Gastroesophageal sphincter (tissue), 3 donors: ENCODE measurements at regions not wholly inside any gene's neighbourhood (a gene's known extent, or its start where the extent isn't known, plus 50 kb on each side); places are given as distances from the start of the nearest gene placed in this dataset.

Experiments
- CTCF ChIP-seq, 4 experiments: fragments of 200-600 bp in 2 of 4; fragments of 450-650 bp in 2 of 4; sonication (generic) in 1 of 4; IDR thresholded peaks; one replicate each; pipeline ENCODE4 v1.5.1; 2017 to 2019; ENCODE audit warnings: antibody characterized with exemption in 4 of 4, mild to moderate bottlenecking in 2 of 4, moderate library complexity in 2 of 4
- POLR2A ChIP-seq, 2 donors: fragments of 450-650 bp; IDR thresholded peaks; one replicate each; pipeline ENCODE4 v1.6.1; 2017; ENCODE audit warnings: antibody characterized with exemption in 2 of 2, mild to moderate bottlenecking in 2 of 2, moderate library complexity in 1 of 2
- POLR2AphosphoS5 ChIP-seq: sonication (generic); formaldehyde crosslinking; IDR thresholded peaks from one replicate; pipeline ENCODE4 v1.6.1; 2017; ENCODE audit warnings: antibody characterized with exemption

GRCh38 chr15:95450413-95450812 lies 880.1 kb upstream of the NR2F2 start:
- TF ChIP-seq CTCF (IDR thresholded peaks at IDR 0.05), result no peak
- no peak for TF ChIP-seq POLR2A (IDR thresholded peaks at IDR 0.05)
- TF ChIP-seq POLR2AphosphoS5, result no peak
